OCI-LY7 (cell line): ENCODE measurements at regions not wholly inside any gene's neighbourhood (a gene's known extent, or its start where the extent isn't known, plus 50 kb on each side); places are given as distances from the start of the nearest gene placed in this dataset.

ENCODE experiments used
- BruUV-seq: library from RNA; stranded (reverse); fragments of 400-500 nt; replicated peaks from 2 replicates; lab custom pipeline; 2021; lab: Mats Ljungman, UMichigan
- CTCF ChIA-PET: fragments of 300-600 bp; sonication (Branson Sonifier 250); formaldehyde crosslinking; loops from one replicate; lab custom pipeline; 2022; ENCODE audit warnings: antibody characterized with exemption; ENCODE audit not compliant: unreplicated experiment; lab: Charles Lee
- POLR2A ChIA-PET: fragments of 300-600 bp; sonication (Branson Sonifier 250); formaldehyde crosslinking; loops from one replicate; lab custom pipeline; 2022; ENCODE audit warnings: antibody characterized with exemption; lab: Charles Lee
- DNase-seq: peaks from one replicate; pipeline ENCODE4 v3.0.0-alpha.2; 2015; ENCODE audit warnings: low spot score
- H2AFZ ChIP-seq: fragments of 200-600 bp; sonication (generic), shearing (Covaris generic); 2 replicates; pipeline ENCODE4 v1.6.1; 2014; ENCODE audit warnings: mild to moderate bottlenecking, antibody characterized with exemption, low read length, moderate library complexity
- H3K27ac ChIP-seq: fragments of 200-600 bp; sonication (generic); 2 replicates; pipeline ENCODE4 v1.5.1; 2014; ENCODE audit warnings: mixed run types, low read depth, mild to moderate bottlenecking, moderate library complexity, low read length, inconsistent platforms; ENCODE audit not compliant: poor library complexity, severe bottlenecking
- H3K36me3 ChIP-seq: fragments of 200-600 bp; sonication (generic); 2 replicates; pipeline ENCODE4 v1.6.1; 2014; ENCODE audit warnings: mild to moderate bottlenecking, antibody characterized with exemption, low read length, moderate library complexity, mixed read lengths; ENCODE audit not compliant: insufficient read depth
- H3K4me1 ChIP-seq: fragments of 200-600 bp; sonication (generic); 2 replicates; pipeline ENCODE4 v1.5.1; 2014; ENCODE audit warnings: mild to moderate bottlenecking, low read length; ENCODE audit not compliant: insufficient read depth, poor library complexity, severe bottlenecking
- H3K4me2 ChIP-seq: fragments of 200-600 bp; sonication (generic); 2 replicates; pipeline ENCODE4 v1.6.1; 2014; ENCODE audit warnings: mild to moderate bottlenecking, low read length
- H3K4me3 ChIP-seq: fragments of 200-600 bp; sonication (generic); 2 replicates; pipeline ENCODE4 v1.5.1; 2014; ENCODE audit warnings: mild to moderate bottlenecking, low read depth, low read length; ENCODE audit not compliant: poor library complexity, severe bottlenecking
- H3K79me2 ChIP-seq: fragments of 200-600 bp; sonication (generic); 2 replicates; pipeline ENCODE4 v1.6.1; 2016; ENCODE audit warnings: low read depth, mild to moderate bottlenecking, low read length, moderate library complexity, mixed read lengths; ENCODE audit not compliant: insufficient read depth
- H3K9me2 ChIP-seq: fragments of 200-600 bp; sonication (generic); 2 replicates; pipeline ENCODE4 v1.6.1; 2016; ENCODE audit warnings: mild to moderate bottlenecking, low read length, mixed read lengths; ENCODE audit not compliant: insufficient read depth
- H3K9me3 ChIP-seq: fragments of 200-600 bp; sonication (generic); 2 replicates; pipeline ENCODE4 v1.6.1; 2014; ENCODE audit warnings: mild to moderate bottlenecking, mixed run types, low read length, mixed read lengths
- H4K20me1 ChIP-seq: fragments of 200-600 bp; sonication (generic); 2 replicates; pipeline ENCODE4 v1.6.1; 2014; ENCODE audit warnings: mild to moderate bottlenecking, antibody characterized with exemption, low read length, moderate library complexity, mixed read lengths; ENCODE audit not compliant: insufficient read depth
- CTCF ChIP-seq: fragments of 200-600 bp; sonication (generic); conservative IDR thresholded peaks from 2 replicates; pipeline ENCODE4 v1.5.1; 2014; ENCODE audit warnings: mild to moderate bottlenecking, antibody characterized with exemption, low read length, moderate library complexity, mixed read lengths
- EZH2phosphoT487 ChIP-seq: fragments of 200-600 bp; sonication (generic); IDR thresholded peaks from 2 replicates; pipeline ENCODE4 v1.6.1; 2018; ENCODE audit warnings: low read depth, borderline replicate concordance, mild to moderate bottlenecking, mixed run types, antibody characterized with exemption, low read length, moderate library complexity, mixed read lengths
- intact Hi-C: fragments of 100-400 bp; cut with micrococcal nuclease; formaldehyde crosslinking; loops from one replicate; pipeline ENCODE4 v1.10.0; 2022; ENCODE audit not compliant: unreplicated experiment

DNA sequence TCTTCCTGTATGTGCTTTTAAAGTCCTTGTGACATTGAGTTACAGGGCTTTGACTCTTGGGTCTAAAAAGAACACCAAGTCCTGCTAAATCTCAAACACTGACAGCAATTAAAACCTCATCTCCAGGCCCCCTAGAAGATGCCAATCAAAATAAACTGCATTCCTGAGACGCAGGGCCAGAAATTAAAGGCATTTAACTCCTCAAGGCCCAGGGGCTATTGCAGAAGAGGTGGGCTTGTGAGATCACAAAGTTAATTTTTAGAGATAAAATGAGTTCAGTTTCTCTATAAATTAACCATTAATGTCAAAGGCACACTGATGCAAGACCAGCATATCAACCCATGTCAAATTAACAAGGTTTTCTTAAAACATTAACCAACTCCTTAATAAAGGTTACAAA lies 145.6 kb upstream of the CARMIL1 start:
- Histone ChIP-seq H3K9me3 (peaks cover 49% of the 10 kb centered on the region), H4K20me1 (no peaks in the 10 kb centered on the region), H3K4me2 (no peak overlapping the region), H2AFZ (no peak overlapping the region), H3K9me2 (no peaks in the 10 kb centered on the region), H3K79me2 (no peaks in the 10 kb centered on the region), H3K27ac (no peak overlapping the region), H3K36me3 (peaks cover 4% of the 10 kb centered on the region; the same call in 1 of the 2 replicates), H3K4me1 (peaks cover 17% of the 10 kb centered on the region), H3K4me3 (no peak overlapping the region)
- TF ChIP-seq CTCF (no peak), EZH2phosphoT487 (no peak)
- ChIA-PET POLR2A (no interaction called here), CTCF (no interaction called here)
- intact Hi-C loops, result loop anchor here (10.0 kb wide), 1 partner anchor 639 kb away; the partner anchor contains the start of gene ALDH5A1
- BruUV-seq, result no TSS peak
- DNase-seq, result no peak

- no TSS peak for BruUV-seq
- Histone ChIP-seq H3K4me2 (no peak overlapping the region; the same call in 1 of the 2 replicates), H3K36me3 (peaks cover 4% of the 10 kb centered on the region; the same call in 1 of the 2 replicates), H2AFZ (no peak overlapping the region), H3K79me2 (no peaks in the 10 kb centered on the region), H3K4me3 (no peak overlapping the region), H3K9me3 (peaks cover 48% of the 10 kb centered on the region), H4K20me1 (no peaks in the 10 kb centered on the region), H3K27ac (no peak overlapping the region), H3K4me1 (peaks cover 24% of the 10 kb centered on the region), H3K9me2 (no peaks in the 10 kb centered on the region)
- ChIA-PET CTCF (no interaction called here), POLR2A (interaction anchor here (0.6 to 1.7 kb wide), 3 partner anchors 9 to 224 kb away, joined by 3 to 5 read pairs (median 5); no protein-coding TSS in a partner anchor)
- no peak for TF ChIP-seq CTCF
- no peak for TF ChIP-seq EZH2phosphoT487
- intact Hi-C loops, result loop anchor here (5.0 to 10.0 kb wide), 2 partner anchors 275 to 642 kb away; partner anchors contain the start of gene ALDH5A1
- no peak for DNase-seq
These were observed 142.3 kb upstream of the CARMIL1 start for GRCh38 chr6:25136854-25137253.

DNA sequence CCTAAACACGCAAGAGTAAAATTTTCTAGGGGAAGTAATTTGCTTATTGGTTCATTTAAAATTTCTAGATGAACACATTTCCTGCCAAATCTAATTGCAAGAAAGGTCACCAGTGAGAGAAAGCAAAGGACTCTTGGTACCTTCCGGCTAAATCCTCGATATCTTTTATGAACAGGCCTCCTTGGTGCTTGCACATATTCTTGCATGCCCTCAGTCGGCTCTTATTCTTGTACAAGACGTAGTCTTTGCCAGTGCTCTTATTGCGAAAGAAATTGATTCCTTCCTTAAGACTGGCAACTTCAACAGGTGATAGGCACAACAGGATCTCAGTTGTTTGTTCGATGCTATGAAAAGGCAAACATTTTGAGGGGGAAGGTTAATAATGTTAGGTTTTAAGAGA lies 141.7 kb upstream of the CARMIL1 start:
- TF ChIP-seq EZH2phosphoT487 (no peak), CTCF (no peak)
- Histone ChIP-seq H3K79me2 (no peaks in the 10 kb centered on the region), H3K36me3 (peaks cover 4% of the 10 kb centered on the region; the same call in 1 of the 2 replicates), H3K9me3 (peaks cover 44% of the 10 kb centered on the region), H3K27ac (no peak overlapping the region), H3K4me1 (peaks cover 24% of the 10 kb centered on the region), H4K20me1 (no peaks in the 10 kb centered on the region), H3K9me2 (no peaks in the 10 kb centered on the region), H2AFZ (peak overlapping the region; percentile 98), H3K4me3 (peak overlapping the region; percentile 51), H3K4me2 (peak overlapping the region; percentile 81)
- POLR2A ChIA-PET, result interaction anchor here (0.9 to 2.6 kb wide), 3 partner anchors 9 to 120 kb away, joined by 3 to 23 read pairs (median 8); no protein-coding TSS in a partner anchor
- intact Hi-C loops, result loop anchor here (5.0 to 10.0 kb wide), 2 partner anchors 275 to 643 kb away; partner anchors contain the start of gene ALDH5A1
- no TSS peak for BruUV-seq
- DNase-seq, result peak; percentile 11
- CTCF ChIA-PET, result no interaction called here
